ENCODE measurements at regions not wholly inside any gene's neighbourhood (a gene's known extent, or its start where the extent isn't known, plus 50 kb on each side); places are given as distances from the start of the nearest gene placed in this dataset.
"Not testable (repeated sequence)": the region's sequence is repeated elsewhere in the genome, so short reads cannot be mapped to it uniquely, and the experiment has no call there.

GRCh38 chr18:106868-107384 lies 51.4 kb upstream of the USP14 start:
- not testable (repeated sequence) for TF ChIP-seq CTCF (conservative IDR thresholded peaks at IDR 0.05); ZFX (IDR thresholded peaks at IDR 0.05)

Measured in C4-2B (cell line).